Retinal pigment epithelial cell (primary cell): ENCODE measurements at regions not wholly inside any gene's neighbourhood (a gene's known extent, or its start where the extent isn't known, plus 50 kb on each side); places are given as distances from the start of the nearest gene placed in this dataset.
A peak's percentile ranks its signal among the peaks of the same experiment; 100 is the strongest.
"Not testable (repeated sequence)": the region's sequence is repeated elsewhere in the genome, so short reads cannot be mapped to it uniquely, and the experiment has no call there.

Experiments used
- DNase-seq: peaks from one replicate; pipeline ENCODE4 v3.0.0-alpha.2; 2010; ENCODE audit warnings: low read depth
- H3K4me3 ChIP-seq: 2 replicates; pipeline ENCODE4 v1.5.1; 2011; ENCODE audit warnings: mild to moderate bottlenecking, low read length, control low read depth, moderate library complexity
- TF ChIP-seq, protein P1 (sequence below): conservative IDR thresholded peaks from 2 replicates; pipeline ENCODE4 v1.5.1; 2011; ENCODE audit warnings: low read depth, low read length, control low read depth, inconsistent platforms

- TF ChIP-seq, protein P1, sequence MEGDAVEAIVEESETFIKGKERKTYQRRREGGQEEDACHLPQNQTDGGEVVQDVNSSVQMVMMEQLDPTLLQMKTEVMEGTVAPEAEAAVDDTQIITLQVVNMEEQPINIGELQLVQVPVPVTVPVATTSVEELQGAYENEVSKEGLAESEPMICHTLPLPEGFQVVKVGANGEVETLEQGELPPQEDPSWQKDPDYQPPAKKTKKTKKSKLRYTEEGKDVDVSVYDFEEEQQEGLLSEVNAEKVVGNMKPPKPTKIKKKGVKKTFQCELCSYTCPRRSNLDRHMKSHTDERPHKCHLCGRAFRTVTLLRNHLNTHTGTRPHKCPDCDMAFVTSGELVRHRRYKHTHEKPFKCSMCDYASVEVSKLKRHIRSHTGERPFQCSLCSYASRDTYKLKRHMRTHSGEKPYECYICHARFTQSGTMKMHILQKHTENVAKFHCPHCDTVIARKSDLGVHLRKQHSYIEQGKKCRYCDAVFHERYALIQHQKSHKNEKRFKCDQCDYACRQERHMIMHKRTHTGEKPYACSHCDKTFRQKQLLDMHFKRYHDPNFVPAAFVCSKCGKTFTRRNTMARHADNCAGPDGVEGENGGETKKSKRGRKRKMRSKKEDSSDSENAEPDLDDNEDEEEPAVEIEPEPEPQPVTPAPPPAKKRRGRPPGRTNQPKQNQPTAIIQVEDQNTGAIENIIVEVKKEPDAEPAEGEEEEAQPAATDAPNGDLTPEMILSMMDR = no peak
- no peak for DNase-seq
- no peak overlapping the region for H3K4me3 ChIP-seq
Observed at GRCh38 chrX:150099316-150099715, 161.0 kb upstream of the EOLA2 start.

DNA sequence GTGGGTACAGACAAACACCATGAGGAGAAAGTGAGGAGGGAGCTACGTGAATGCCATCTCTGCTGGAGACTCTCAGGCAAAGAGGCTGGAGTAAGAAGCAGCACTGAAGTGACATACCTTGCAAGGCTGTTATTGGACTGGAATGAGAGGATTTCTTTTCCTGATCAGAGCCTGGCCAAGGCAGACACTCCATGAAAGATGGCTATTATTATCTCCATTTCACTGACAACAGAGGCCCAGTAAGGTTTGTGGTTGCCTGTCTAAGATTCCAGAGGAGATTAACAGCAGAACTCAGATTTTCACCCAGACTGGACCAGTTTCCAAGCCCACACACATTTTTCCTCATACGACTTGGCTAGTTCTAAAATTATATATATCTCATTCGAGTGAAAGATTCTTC, 162.0 kb upstream of the EOLA2 start:
- no peak overlapping the region for H3K4me3 ChIP-seq
- DNase-seq = peak; percentile 16
- TF ChIP-seq, protein P1 = no peak

DNA sequence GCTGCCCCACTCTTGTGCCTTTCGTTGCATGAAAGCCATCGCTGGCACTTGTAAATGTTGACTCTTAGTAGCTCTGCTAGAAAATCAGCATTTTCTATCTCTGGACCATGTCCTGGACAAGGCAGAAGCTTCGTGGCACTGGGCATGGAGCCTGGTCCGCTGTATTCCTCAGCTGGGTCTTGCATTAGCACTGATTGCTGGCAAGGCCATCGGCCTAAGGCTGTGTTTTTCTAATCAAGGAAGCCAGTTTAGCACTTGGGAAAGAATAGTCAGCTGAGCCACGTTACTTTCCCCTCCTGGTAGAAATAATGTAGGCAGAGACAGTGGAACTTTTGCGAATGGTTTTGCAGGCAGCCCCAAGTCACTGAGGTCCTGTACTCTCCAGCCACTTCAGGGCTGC, 180.2 kb upstream of the EOLA2 start:
- TF ChIP-seq, protein P1 = no peak
- H3K4me3 ChIP-seq = no peak overlapping the region
- no peak for DNase-seq

- TF ChIP-seq, protein P1 = no peak
- no peak for DNase-seq
- no peak overlapping the region for H3K4me3 ChIP-seq
Observed at GRCh38 chrX:150119323-150119722, 181.0 kb upstream of the EOLA2 start.

GRCh38 chrX:150125045-150125444, 186.8 kb upstream of the EOLA2 start:
- DNase-seq, H3K4me3 ChIP-seq: not testable (repeated sequence)

DNA sequence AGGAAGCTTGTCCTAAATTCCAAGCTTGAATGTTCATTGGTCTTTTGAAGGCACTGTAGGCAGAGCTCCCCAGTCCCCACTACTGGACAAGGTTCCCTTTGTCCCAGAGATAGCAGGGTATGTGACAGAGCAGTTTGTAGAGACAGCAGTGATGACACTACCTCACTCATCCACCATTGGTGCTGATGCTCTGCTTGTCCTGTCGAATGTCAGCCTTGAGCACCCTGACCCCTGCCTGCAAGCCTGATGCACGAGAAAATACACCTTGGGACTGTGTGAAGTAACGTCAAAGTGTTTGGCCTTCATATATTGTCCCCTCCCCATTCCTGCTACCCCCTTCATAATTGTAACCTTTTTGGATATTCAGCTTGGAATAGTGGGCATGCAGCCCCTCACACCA, 188.9 kb upstream of the EOLA2 start:
- no peak for DNase-seq
- TF ChIP-seq, protein P1 = no peak
- H3K4me3 ChIP-seq = no peak overlapping the region

GRCh38 chrX:150143721-150144440, 205.6 kb upstream of the EOLA2 start:
- H3K4me3 ChIP-seq = no peak overlapping the region
- no peak for DNase-seq
- TF ChIP-seq, protein P1 = no peak
